Bronchial epithelial cell (primary cell): ENCODE measurements at regions not wholly inside any gene's neighbourhood (a gene's known extent, or its start where the extent isn't known, plus 50 kb on each side); places are given as distances from the start of the nearest gene placed in this dataset.

ENCODE experiments used
- DNase-seq: peaks from one replicate; pipeline ENCODE4 v3.0.0-alpha.2; 2010; ENCODE audit warnings: low read depth
- FAIRE-seq: peaks from 2 replicates; lab custom pipeline; 2011; peaks lifted over from hg19 to GRCh38; lab: Jason Lieb, UNC
- H3K27me3 ChIP-seq: 2 replicates; pipeline ENCODE4 v1.5.1; 2011; ENCODE audit warnings: low read length; ENCODE audit not compliant: control insufficient read depth, insufficient read depth
- H3K36me3 ChIP-seq: 2 replicates; pipeline ENCODE4 v1.5.1; 2011; ENCODE audit warnings: low read length; ENCODE audit not compliant: control insufficient read depth, insufficient read depth
- H3K4me3 ChIP-seq: 2 replicates; pipeline ENCODE4 v1.5.1; 2011; ENCODE audit warnings: mild to moderate bottlenecking, low read depth, low read length, control low read depth
- CTCF ChIP-seq: IDR thresholded peaks from 2 replicates; pipeline ENCODE4 v1.5.1; 2011; ENCODE audit warnings: mild to moderate bottlenecking, moderate library complexity, low read length, control low read depth, inconsistent platforms; ENCODE audit not compliant: insufficient read depth, severe bottlenecking

GRCh38 chr20:54335299-54335698, 127.4 kb downstream of the PFDN4 start:
- DNase-seq (peak; percentile 49), FAIRE-seq (no peak)
- no peak overlapping the region for H3K4me3 ChIP-seq
- H3K27me3 ChIP-seq = no peaks in the 10 kb centered on the region
- no peaks in the 10 kb centered on the region for H3K36me3 ChIP-seq
- no peak for TF ChIP-seq CTCF

- Histone ChIP-seq H3K27me3 (no peaks in the 10 kb centered on the region), H3K36me3 (no peaks in the 10 kb centered on the region), H3K4me3 (no peak overlapping the region)
- no peak for TF ChIP-seq CTCF
- FAIRE-seq (no peak), DNase-seq (no peak)
Measured at GRCh38 chr20:54337144-54337543, 129.3 kb downstream of the PFDN4 start.

GRCh38 chr20:54339093-54339492, 131.2 kb downstream of the PFDN4 start:
- no peak for FAIRE-seq
- Histone ChIP-seq H3K27me3 (no peaks in the 10 kb centered on the region), H3K36me3 (no peaks in the 10 kb centered on the region), H3K4me3 (no peak overlapping the region)
- TF ChIP-seq CTCF = no peak
- no peak for DNase-seq

GRCh38 chr20:54340206-54340605, 132.3 kb downstream of the PFDN4 start:
- FAIRE-seq = no peak
- no peaks in the 10 kb centered on the region for H3K27me3 ChIP-seq
- H3K36me3 ChIP-seq = no peaks in the 10 kb centered on the region
- DNase-seq = no peak
- H3K4me3 ChIP-seq = no peak overlapping the region
- TF ChIP-seq CTCF = no peak

- FAIRE-seq (no peak), DNase-seq (peak; percentile 43)
- Histone ChIP-seq H3K27me3 (no peaks in the 10 kb centered on the region), H3K4me3 (no peak overlapping the region), H3K36me3 (no peaks in the 10 kb centered on the region)
- no peak for TF ChIP-seq CTCF
Measured at GRCh38 chr20:54340667-54341081, 132.8 kb downstream of the PFDN4 start.

- TF ChIP-seq CTCF = no peak
- Histone ChIP-seq H3K27me3 (no peaks in the 10 kb centered on the region), H3K36me3 (no peaks in the 10 kb centered on the region), H3K4me3 (no peak overlapping the region)
- DNase-seq (no peak), FAIRE-seq (no peak)
Measured at GRCh38 chr20:54342258-54342920, 133.0 kb upstream of the DOK5 start.
